Endothelial cell of umbilical vein (primary cell): ENCODE measurements at regions not wholly inside any gene's neighbourhood (a gene's known extent, or its start where the extent isn't known, plus 50 kb on each side); places are given as distances from the start of the nearest gene placed in this dataset.
"Not testable (repeated sequence)": the region's sequence is repeated elsewhere in the genome, so short reads cannot be mapped to it uniquely, and the experiment has no call there.

Experiments
- BruUV-seq: library from RNA; stranded (reverse); fragments of 400-500 nt; replicated peaks from 2 replicates; lab custom pipeline; 2021; lab: Mats Ljungman, UMichigan
- CTCF ChIA-PET: fragments of 300-600, 350-600 bp; sonication (Branson Sonifier 250); formaldehyde crosslinking; loops from one replicate; lab custom pipeline; 2021; ENCODE audit warnings: antibody characterized with exemption, inconsistent platforms; lab: Charles Lee
- POLR2A ChIA-PET: fragments of 300-600, 350-600 bp; sonication (Branson Sonifier 250); formaldehyde crosslinking; loops from one replicate; lab custom pipeline; 2021; ENCODE audit warnings: antibody characterized with exemption, inconsistent platforms; lab: Charles Lee
- DNase-seq: peaks from one replicate; pipeline ENCODE4 v3.0.0-alpha.2; 2011; ENCODE audit warnings: low read depth, low spot score
- FAIRE-seq: peaks from 2 replicates; lab custom pipeline; 2011; peaks lifted over from hg19 to GRCh38; lab: Jason Lieb, UNC
- H2AFZ ChIP-seq: 2 replicates; pipeline ENCODE4 v1.6.0; 2012; ENCODE audit warnings: low read depth, low read length, control low read depth, inconsistent platforms
- H3K27ac ChIP-seq: 2 replicates; pipeline ENCODE4 v1.5.1; 2011; ENCODE audit warnings: low read depth, mild to moderate bottlenecking, control low read depth, low read length, moderate library complexity; ENCODE audit not compliant: insufficient read depth
- H3K27me3 ChIP-seq, 2 experiments: 2 replicates each; pipeline versions ENCODE4 v1.6.0 to v1.6.1; 2011; ENCODE audit warnings: low read length in 2 of 2, mixed read lengths in 1 of 2; ENCODE audit not compliant: control insufficient read depth in 2 of 2, insufficient read depth in 2 of 2
- H3K36me3 ChIP-seq, 2 experiments: 2 replicates in 1 of 2; 3 replicates in 1 of 2; pipeline ENCODE4 v1.5.1; 2011; ENCODE audit warnings: low read length in 2 of 2, mild to moderate bottlenecking in 1 of 2, moderate library complexity in 1 of 2; ENCODE audit not compliant: control insufficient read depth in 2 of 2, insufficient read depth in 2 of 2; ENCODE audit errors: extremely low read depth in 1 of 2
- H3K4me1 ChIP-seq: 3 replicates; pipeline ENCODE4 v1.5.1; 2011; ENCODE audit warnings: mild to moderate bottlenecking, low read length; ENCODE audit not compliant: control insufficient read depth, insufficient read depth; ENCODE audit errors: extremely low read depth
- H3K4me2 ChIP-seq: 2 replicates; pipeline ENCODE4 v1.6.1; 2011; ENCODE audit warnings: low read length, control low read depth, mixed read lengths; ENCODE audit not compliant: insufficient read depth
- H3K4me3 ChIP-seq, 3 experiments: fragments of 200-600 bp in 1 of 3; sonication (generic), shearing (Covaris generic) in 1 of 3; replicated peaks in 1 of 3; 2 replicates each; pipeline ENCODE4 v1.5.1; 2011 to 2016; ENCODE audit warnings: control low read depth in 3 of 3, low read length in 3 of 3, mild to moderate bottlenecking in 2 of 3, inconsistent platforms in 1 of 3, low read depth in 1 of 3, moderate library complexity in 1 of 3; ENCODE audit not compliant: insufficient read depth in 1 of 3
- H3K79me2 ChIP-seq: 2 replicates; pipeline ENCODE4 v1.6.0; 2012; ENCODE audit warnings: low read length, inconsistent platforms; ENCODE audit not compliant: control insufficient read depth, insufficient read depth
- H3K9ac ChIP-seq: replicated peaks from 2 replicates; pipeline ENCODE3; 2011; ENCODE audit warnings: low read length, control low read depth; ENCODE audit not compliant: insufficient read depth; ENCODE audit errors: extremely low read depth
- H3K9me1 ChIP-seq: replicated peaks from 3 replicates; pipeline ENCODE4 v1.6.0; 2011; ENCODE audit warnings: mild to moderate bottlenecking, low read length; ENCODE audit not compliant: control insufficient read depth, insufficient read depth; ENCODE audit errors: extremely low read depth
- H3K9me3 ChIP-seq: replicated peaks from 2 replicates; pipeline ENCODE4 v1.5.1; 2012; ENCODE audit warnings: low read length, inconsistent platforms; ENCODE audit not compliant: control insufficient read depth, insufficient read depth
- H4K20me1 ChIP-seq: replicated peaks from 2 replicates; pipeline ENCODE3; 2011; ENCODE audit warnings: mild to moderate bottlenecking, low read length; ENCODE audit not compliant: control insufficient read depth, insufficient read depth; ENCODE audit errors: extremely low read depth
- EZH2 ChIP-seq: IDR thresholded peaks from 2 replicates; pipeline ENCODE4 v1.6.1; 2012; ENCODE audit warnings: borderline replicate concordance, low read depth, mild to moderate bottlenecking, moderate library complexity, low read length, inconsistent platforms; ENCODE audit not compliant: severe bottlenecking
- FOS ChIP-seq: IDR thresholded peaks from 2 replicates; pipeline ENCODE4 v1.6.1; 2011; ENCODE audit warnings: mild to moderate bottlenecking, low read length, moderate library complexity, borderline replicate concordance; ENCODE audit not compliant: insufficient read depth
- GATA2 ChIP-seq: IDR thresholded peaks from 2 replicates; pipeline ENCODE4 v1.7.0; 2011; ENCODE audit warnings: low read depth, mild to moderate bottlenecking, moderate library complexity, mixed read lengths, low read length; ENCODE audit not compliant: insufficient read length, insufficient read depth
- JUN ChIP-seq: IDR thresholded peaks from 2 replicates; pipeline ENCODE4 v1.6.1; 2011; ENCODE audit warnings: borderline replicate concordance, low read depth; ENCODE audit not compliant: insufficient read length, insufficient read depth
- MYC ChIP-seq: IDR thresholded peaks from one replicate; pipeline ENCODE4 v1.6.1; 2011; ENCODE audit warnings: mild to moderate bottlenecking, low read depth, low read length
- POLR2A ChIP-seq: IDR thresholded peaks from 2 replicates; pipeline ENCODE4 v1.6.1; 2012; ENCODE audit warnings: low read depth, mild to moderate bottlenecking, control low read depth, low read length
- POLR2AphosphoS5 ChIP-seq: IDR thresholded peaks from 2 replicates; pipeline ENCODE4 v1.6.1; 2012; ENCODE audit warnings: low read depth, mild to moderate bottlenecking, control low read depth, low read length, moderate library complexity; ENCODE audit not compliant: insufficient read depth
- dilution Hi-C: fragments of 300-500 bp; cut with MboI; formaldehyde crosslinking; loops from one replicate; pipeline ENCODE4 v1.15.0; 2019; ENCODE audit warnings: low sequenced_read_pairs; ENCODE audit not compliant: extremely low pct_ligation_motif_present
- intact Hi-C: fragments of 100-400 bp; cut with micrococcal nuclease; formaldehyde crosslinking; loops from one replicate; pipeline ENCODE4 v1.10.0; 2022
- TF ChIP-seq, protein P1 (sequence below): IDR thresholded peaks from 2 replicates; pipeline ENCODE4 v1.6.1; 2011; ENCODE audit not compliant: insufficient read depth, insufficient read length
- TF ChIP-seq, protein P2 (sequence below), 2 donors: IDR thresholded peaks; 1 replicate in 1 of 2; 2 replicates in 1 of 2; pipeline ENCODE4 v1.5.1; 2011; ENCODE audit warnings: low read length in 2 of 2, mild to moderate bottlenecking in 2 of 2, moderate library complexity in 2 of 2, control low read depth in 1 of 2, inconsistent platforms in 1 of 2, low read depth in 1 of 2; ENCODE audit not compliant: insufficient read depth in 1 of 2; ENCODE audit errors: extremely low read depth in 1 of 2

- H3K4me3 ChIP-seq, dilution Hi-C loops, H3K4me1 ChIP-seq, H3K79me2 ChIP-seq, H3K9me1 ChIP-seq, POLR2A ChIA-PET, BruUV-seq, H3K27ac ChIP-seq, DNase-seq, H2AFZ ChIP-seq, H3K9me3 ChIP-seq, H3K4me2 ChIP-seq, H3K9ac ChIP-seq, CTCF ChIA-PET, H4K20me1 ChIP-seq, H3K27me3 ChIP-seq, FAIRE-seq, H3K36me3 ChIP-seq, intact Hi-C loops: not testable (repeated sequence)
These were observed 152.4 kb downstream of the TBC1D2B start for GRCh38 chr15:77925101-77925500.

GRCh38 chr15:77921664-77922063, 155.8 kb downstream of the TBC1D2B start:
- FAIRE-seq (no peak), DNase-seq (no peak)
- Histone ChIP-seq H3K27me3 (no peaks in the 10 kb centered on the region), H3K4me2 (no peak overlapping the region), H3K9me1 (no peaks in the 10 kb centered on the region), H4K20me1 (no peaks in the 10 kb centered on the region), H3K27ac (no peak overlapping the region), H3K4me1 (no peaks in the 10 kb centered on the region), H3K36me3 (no peaks in the 10 kb centered on the region), H3K9me3 (no peaks in the 10 kb centered on the region), H3K9ac (no peak overlapping the region), H3K79me2 (no peaks in the 10 kb centered on the region), H3K4me3 (no peak overlapping the region), H2AFZ (no peak overlapping the region)
- TF ChIP-seq JUN (no peak), EZH2 (no peak), MYC (no peak), GATA2 (no peak), POLR2A (no peak), FOS (no peak), POLR2AphosphoS5 (no peak)
- TF ChIP-seq, protein P1, sequence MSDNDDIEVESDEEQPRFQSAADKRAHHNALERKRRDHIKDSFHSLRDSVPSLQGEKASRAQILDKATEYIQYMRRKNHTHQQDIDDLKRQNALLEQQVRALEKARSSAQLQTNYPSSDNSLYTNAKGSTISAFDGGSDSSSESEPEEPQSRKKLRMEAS = no peak
- TF ChIP-seq, protein P2, sequence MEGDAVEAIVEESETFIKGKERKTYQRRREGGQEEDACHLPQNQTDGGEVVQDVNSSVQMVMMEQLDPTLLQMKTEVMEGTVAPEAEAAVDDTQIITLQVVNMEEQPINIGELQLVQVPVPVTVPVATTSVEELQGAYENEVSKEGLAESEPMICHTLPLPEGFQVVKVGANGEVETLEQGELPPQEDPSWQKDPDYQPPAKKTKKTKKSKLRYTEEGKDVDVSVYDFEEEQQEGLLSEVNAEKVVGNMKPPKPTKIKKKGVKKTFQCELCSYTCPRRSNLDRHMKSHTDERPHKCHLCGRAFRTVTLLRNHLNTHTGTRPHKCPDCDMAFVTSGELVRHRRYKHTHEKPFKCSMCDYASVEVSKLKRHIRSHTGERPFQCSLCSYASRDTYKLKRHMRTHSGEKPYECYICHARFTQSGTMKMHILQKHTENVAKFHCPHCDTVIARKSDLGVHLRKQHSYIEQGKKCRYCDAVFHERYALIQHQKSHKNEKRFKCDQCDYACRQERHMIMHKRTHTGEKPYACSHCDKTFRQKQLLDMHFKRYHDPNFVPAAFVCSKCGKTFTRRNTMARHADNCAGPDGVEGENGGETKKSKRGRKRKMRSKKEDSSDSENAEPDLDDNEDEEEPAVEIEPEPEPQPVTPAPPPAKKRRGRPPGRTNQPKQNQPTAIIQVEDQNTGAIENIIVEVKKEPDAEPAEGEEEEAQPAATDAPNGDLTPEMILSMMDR (IDR thresholded peaks at IDR 0.05; ENCODE audit: extremely low read depth in 1 of 2, insufficient read depth in 1 of 2, low read depth in 1 of 2, low read length in 2 of 2) = no peak
- dilution Hi-C loops = no loop called here
- ChIA-PET POLR2A (no interaction called here), CTCF (interaction anchor here (1.0 kb wide), 1 partner anchor 11 kb away, joined by 5 read pairs; no protein-coding TSS in a partner anchor)
- BruUV-seq = no TSS peak
- intact Hi-C loops = no loop called here

DNA sequence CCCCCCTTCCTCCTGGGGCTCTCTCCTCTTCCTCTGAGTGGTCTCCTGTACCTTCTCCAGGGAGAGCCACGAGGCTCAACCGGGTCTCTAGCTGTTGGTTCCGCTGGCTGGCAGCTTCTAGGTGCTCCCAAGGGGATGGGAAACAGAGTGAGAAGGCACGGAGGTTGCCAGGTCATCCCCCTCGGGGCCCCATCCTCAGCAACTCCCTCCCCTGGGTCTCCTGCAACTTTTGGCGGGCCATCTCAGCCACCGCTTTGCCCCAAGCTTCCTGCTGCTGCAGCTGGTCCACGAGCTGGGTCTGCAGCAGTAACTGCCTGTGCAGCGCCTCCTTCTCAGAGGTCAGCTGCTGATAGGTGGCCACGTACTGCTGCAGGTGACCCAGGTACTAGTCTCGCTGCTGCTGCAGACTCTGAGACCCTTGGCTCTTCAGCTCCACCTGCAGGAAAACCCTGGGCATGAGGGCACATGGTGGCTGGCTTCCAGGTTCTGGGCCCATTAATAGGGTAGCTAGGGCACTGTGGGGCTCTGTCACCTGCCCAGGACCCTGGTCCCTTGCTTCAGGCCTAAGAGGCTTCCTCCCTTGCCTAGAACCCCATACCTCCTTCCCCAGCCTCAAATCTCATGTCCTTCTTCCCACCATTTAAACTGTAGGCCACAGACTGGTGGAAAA, 160.4 kb downstream of the TBC1D2B start:
- BruUV-seq, CTCF ChIA-PET: not testable (repeated sequence)

More for the DNA sequence above, 160.4 kb downstream of the TBC1D2B start:
- H3K9me3 ChIP-seq, H3K27me3 ChIP-seq, H3K36me3 ChIP-seq, H3K4me3 ChIP-seq, POLR2A ChIA-PET, H3K9ac ChIP-seq, H4K20me1 ChIP-seq, H3K4me2 ChIP-seq, H3K27ac ChIP-seq, H3K9me1 ChIP-seq, FAIRE-seq, H2AFZ ChIP-seq, H3K79me2 ChIP-seq, dilution Hi-C loops, H3K4me1 ChIP-seq, DNase-seq: not testable (repeated sequence)
- intact Hi-C loops = loop anchor here (10.0 kb wide), 1 partner anchor 78 kb away; no protein-coding TSS in a partner anchor
